Left lung (tissue), 4 donors: ENCODE measurements at regions not wholly inside any gene's neighbourhood (a gene's known extent, or its start where the extent isn't known, plus 50 kb on each side); places are given as distances from the start of the nearest gene placed in this dataset.

ENCODE experiments used
- ATAC-seq: fragments of 200-7000 bp; cut with Tn5 transposase; one replicate; pipeline ENCODE4 v1.9.1; 2020; ENCODE audit warnings: moderate library complexity
- DNase-seq, 4 donors: peaks; one replicate each; pipeline ENCODE4 v3.0.0-alpha.2; 2013 to 2020
- H3K27ac ChIP-seq, 2 donors: fragments of 200-600 bp; sonication (generic) in 1 of 2; one replicate each; pipeline versions ENCODE4 v1.5.0 to v1.8.0; 2020 to 2021
- H3K27me3 ChIP-seq, 2 donors: fragments of 200-600 bp; sonication (generic) in 1 of 2; one replicate each; pipeline versions ENCODE4 v1.5.0 to v1.8.0; 2020 to 2021
- H3K36me3 ChIP-seq, 2 donors: fragments of 200-600 bp; sonication (generic) in 1 of 2; one replicate each; pipeline versions ENCODE4 v1.5.0 to v1.8.0; 2020 to 2021
- H3K4me1 ChIP-seq, 2 donors: fragments of 200-600 bp; one replicate each; pipeline ENCODE4 v1.8.0; 2021
- H3K4me3 ChIP-seq, 2 donors: fragments of 200-600 bp; sonication (generic) in 1 of 2; one replicate each; pipeline versions ENCODE4 v1.5.0 to v1.8.0; 2020 to 2021; ENCODE audit warnings: mild to moderate bottlenecking in 1 of 2
- H3K9me3 ChIP-seq, 2 donors: fragments of 200-600 bp; sonication (generic) in 1 of 2; one replicate each; pipeline versions ENCODE4 v1.5.0 to v1.8.0; 2020 to 2021
- CTCF ChIP-seq, 2 donors: fragments of 200-600 bp; sonication (generic) in 1 of 2; IDR thresholded peaks; one replicate each; pipeline versions ENCODE4 v1.5.0 to v1.8.0; 2021; ENCODE audit warnings: antibody characterized with exemption in 2 of 2
- intact Hi-C, 2 donors: fragments of 100-400 bp; cut with DNase I; formaldehyde crosslinking; loops; one replicate each; pipeline versions ENCODE4 v1.11.2 to v1.14.2; 2022
- donor health status: DM: no; HTN: yes; CAD: no.
- donor health status: DM: no; HTN: no; CAD: no.

GRCh38 chr19:30699871-30700280 is 327.7 kb downstream of the ZNF536 start:
- no peaks in the 10 kb centered on the region for H3K9me3 ChIP-seq
- no peaks in the 10 kb centered on the region for H3K27me3 ChIP-seq
- no peaks in the 10 kb centered on the region for H3K36me3 ChIP-seq
- H3K27ac ChIP-seq = no peak overlapping the region
- H3K4me3 ChIP-seq = no peak overlapping the region
- intact Hi-C loops = no loop called here
- ATAC-seq (no peak), DNase-seq (no peak)
- TF ChIP-seq CTCF (IDR thresholded peaks at IDR 0.05) = no peak
- no peaks in the 10 kb centered on the region for H3K4me1 ChIP-seq

- H3K4me3 ChIP-seq = no peak overlapping the region
- peak in 1 of 4 donors; percentile 64 for DNase-seq
- peak; percentile 43 for ATAC-seq
- H3K27me3 ChIP-seq = peaks cover 0 to 32% of the 10 kb centered on the region in 2 donors
- intact Hi-C loops = no loop called here
- no peaks in the 10 kb centered on the region for H3K9me3 ChIP-seq
- H3K4me1 ChIP-seq = no peaks in the 10 kb centered on the region
- H3K36me3 ChIP-seq = no peaks in the 10 kb centered on the region
- H3K27ac ChIP-seq = no peak overlapping the region
- TF ChIP-seq CTCF (IDR thresholded peaks at IDR 0.05) = no peak
Measured at GRCh38 chr19:30696514-30696913, 324.3 kb downstream of the ZNF536 start.

- intact Hi-C loops = no loop called here
- Histone ChIP-seq H3K4me3 (no peak overlapping the region), H3K9me3 (no peaks in the 10 kb centered on the region), H3K4me1 (no peaks in the 10 kb centered on the region), H3K27ac (no peak overlapping the region), H3K36me3 (no peaks in the 10 kb centered on the region), H3K27me3 (peaks cover 0 to 43% of the 10 kb centered on the region in 2 donors)
- TF ChIP-seq CTCF (IDR thresholded peaks at IDR 0.05) = no peak
- DNase-seq (no peak), ATAC-seq (no peak)
Measured at GRCh38 chr19:30695171-30695875, 323.1 kb downstream of the ZNF536 start.

- Histone ChIP-seq H3K27me3 (peaks cover 0 to 51% of the 10 kb centered on the region in 2 donors), H3K4me1 (no peaks in the 10 kb centered on the region), H3K36me3 (no peaks in the 10 kb centered on the region), H3K4me3 (no peak overlapping the region), H3K9me3 (no peaks in the 10 kb centered on the region), H3K27ac (no peak overlapping the region)
- no peak for ATAC-seq
- DNase-seq = no peak
- intact Hi-C loops = no loop called here
- no peak for TF ChIP-seq CTCF (IDR thresholded peaks at IDR 0.05)
Measured at GRCh38 chr19:30694156-30694755, 322.1 kb downstream of the ZNF536 start.

GRCh38 chr19:30692879-30693503 is 320.8 kb downstream of the ZNF536 start:
- Histone ChIP-seq H3K4me1 (no peaks in the 10 kb centered on the region), H3K27me3 (peaks cover 0 to 62% of the 10 kb centered on the region in 2 donors), H3K4me3 (no peak overlapping the region), H3K27ac (no peak overlapping the region), H3K9me3 (no peaks in the 10 kb centered on the region), H3K36me3 (no peaks in the 10 kb centered on the region)
- DNase-seq (no peak), ATAC-seq (no peak)
- intact Hi-C loops = no loop called here
- no peak for TF ChIP-seq CTCF (IDR thresholded peaks at IDR 0.05)
